Left cardiac atrium (tissue), 4 donors: ENCODE measurements at regions not wholly inside any gene's neighbourhood (a gene's known extent, or its start where the extent isn't known, plus 50 kb on each side); places are given as distances from the start of the nearest gene placed in this dataset.
"Not testable (repeated sequence)": the region's sequence is repeated elsewhere in the genome, so short reads cannot be mapped to it uniquely, and the experiment has no call there.

Experiments used
- ATAC-seq, 2 donors: fragments of 200-7000 bp; cut with Tn5 transposase; one replicate each; pipeline ENCODE4 v1.9.1; 2020; ENCODE audit warnings: mild to moderate bottlenecking in 2 of 2, moderate library complexity in 2 of 2
- DNase-seq: peaks from one replicate; pipeline ENCODE4 v3.0.0-alpha.2; 2020
- intact Hi-C, 2 donors: fragments of 100-400 bp; cut with DNase I; formaldehyde crosslinking; loops; one replicate each; pipeline versions ENCODE4 v1.14.1 to v1.15.1; 2022 to 2023
- donor health status: DM: no; HTN: yes; CAD: no.
- donor health status: DM: no; HTN: yes; CAD: no; lungs with severe emphysema.
- donor health status: DM: yes; HTN: yes; CAD: no.
- donor health status: Dilated cardiomyopathy.

- intact Hi-C loops, ATAC-seq, DNase-seq: not testable (repeated sequence)
Measured at GRCh38 chr11:3307584-3307983, 71.4 kb downstream of the ZNF195 start.

- ATAC-seq, intact Hi-C loops, DNase-seq: not testable (repeated sequence)
Measured at GRCh38 chr11:3301060-3301459, 68.8 kb upstream of the MRGPRE start.

- intact Hi-C loops, ATAC-seq, DNase-seq: not testable (repeated sequence)
Measured at GRCh38 chr11:3300579-3300978, 68.4 kb upstream of the MRGPRE start.

- ATAC-seq, DNase-seq, intact Hi-C loops: not testable (repeated sequence)
Measured at GRCh38 chr11:3297834-3298233, 65.6 kb upstream of the MRGPRE start.

GRCh38 chr11:3290563-3290962 is 58.3 kb upstream of the MRGPRE start:
- intact Hi-C loops, DNase-seq: not testable (repeated sequence)
- peak in 1 of 2 donors; percentile 36 for ATAC-seq

- DNase-seq, intact Hi-C loops, ATAC-seq: not testable (repeated sequence)
Measured at GRCh38 chr11:3287326-3287905, 55.2 kb upstream of the MRGPRE start.

- DNase-seq, ATAC-seq, intact Hi-C loops: not testable (repeated sequence)
Measured at GRCh38 chr11:3285261-3285660, 53.0 kb upstream of the MRGPRE start.

- ATAC-seq, intact Hi-C loops, DNase-seq: not testable (repeated sequence)
Measured at GRCh38 chr11:3284248-3284647, 52.0 kb upstream of the MRGPRE start.

- DNase-seq, intact Hi-C loops, ATAC-seq: not testable (repeated sequence)
Measured at GRCh38 chr11:3282692-3283091, 50.5 kb upstream of the MRGPRE start.
